GM12878 (cell line): ENCODE measurements at regions not wholly inside any gene's neighbourhood (a gene's known extent, or its start where the extent isn't known, plus 50 kb on each side); places are given as distances from the start of the nearest gene placed in this dataset.

Experiments
- ATAC-seq: fragments of 200-7000 bp; cut with Tn5 transposase; 3 replicates; pipeline ENCODE4 v1.9.1; 2020; ENCODE audit warnings: mild to moderate bottlenecking, moderate library complexity
- BruUV-seq: library from RNA; stranded (reverse); fragments of 400-500 nt; replicated peaks from 2 replicates; lab custom pipeline; 2021; lab: Mats Ljungman, UMichigan
- CTCF ChIA-PET: fragments of 300-600 bp; sonication (Branson Sonifier 250); formaldehyde crosslinking; extraction: SDS; loops from one replicate; lab custom pipeline; 2021; ENCODE audit warnings: inconsistent platforms; lab: Yijun Ruan, JAX
- POLR2A ChIA-PET: fragments of 350-600 bp; formaldehyde crosslinking; extraction: SDS; loops from one replicate; lab custom pipeline; 2021; ENCODE audit warnings: inconsistent platforms; lab: Charles Lee
- RAD21 ChIA-PET: fragments of 300-600 bp; sonication (Branson Sonifier 250); formaldehyde crosslinking; loops from one replicate; lab custom pipeline; 2023; ENCODE audit warnings: antibody characterized with exemption; ENCODE audit not compliant: unreplicated experiment; lab: Charles Lee
- SMC1A ChIA-PET: fragments of 300-600 bp; sonication (Branson Sonifier 250); formaldehyde crosslinking; loops from one replicate; lab custom pipeline; 2023; ENCODE audit not compliant: unreplicated experiment, uncharacterized antibody; lab: Charles Lee
- DNase-seq: peaks from one replicate; pipeline ENCODE4 v3.0.0-alpha.2; 2011; ENCODE audit warnings: low read depth, low spot score
- FAIRE-seq: peaks from 3 replicates; lab custom pipeline; 2011; peaks lifted over from hg19 to GRCh38; lab: Jason Lieb, UNC
- H2AFZ ChIP-seq: 2 replicates; pipeline ENCODE4 v1.6.0; 2011; ENCODE audit warnings: low read depth, low read length, control low read depth; ENCODE audit not compliant: control insufficient read depth
- H3K27ac ChIP-seq: 2 replicates; pipeline ENCODE4 v1.5.1; 2011; ENCODE audit warnings: control low read depth; ENCODE audit not compliant: control insufficient read depth, insufficient read depth
- H3K27me3 ChIP-seq, 2 experiments: replicated peaks in 1 of 2; 2 replicates each; pipeline versions ENCODE4 v1.6.0 to v1.6.1; 2011; ENCODE audit warnings: low read length in 1 of 2; ENCODE audit not compliant: control insufficient read depth in 2 of 2, insufficient read depth in 2 of 2
- H3K36me3 ChIP-seq, 2 experiments: 2 replicates each; pipeline ENCODE4 v1.5.1; 2011; ENCODE audit warnings: low read length in 1 of 2; ENCODE audit not compliant: control insufficient read depth in 2 of 2, insufficient read depth in 2 of 2
- H3K4me1 ChIP-seq: 2 replicates; pipeline ENCODE4 v1.6.1; 2011; ENCODE audit warnings: mild to moderate bottlenecking, low read length, moderate library complexity, mixed read lengths; ENCODE audit not compliant: control insufficient read depth, insufficient read depth
- H3K4me2 ChIP-seq: 2 replicates; pipeline ENCODE4 v1.6.0; 2011; ENCODE audit warnings: control low read depth; ENCODE audit not compliant: control insufficient read depth, insufficient read depth
- H3K4me3 ChIP-seq: fragments of 200-600 bp; sonication (generic); 2 replicates; pipeline ENCODE4 v1.5.1; 2016
- H3K79me2 ChIP-seq: 2 replicates; pipeline ENCODE4 v1.6.0; 2011; ENCODE audit warnings: low read length; ENCODE audit not compliant: control insufficient read depth, insufficient read depth
- H3K9ac ChIP-seq: 2 replicates; pipeline ENCODE4 v1.8.0; 2011; ENCODE audit warnings: low read length, control low read depth, mixed read lengths; ENCODE audit not compliant: control insufficient read depth, insufficient read depth
- H3K9me3 ChIP-seq: replicated peaks from 3 replicates; pipeline ENCODE4 v1.5.1; 2011; ENCODE audit warnings: mild to moderate bottlenecking, low read length; ENCODE audit not compliant: control insufficient read depth, insufficient read depth
- H4K20me1 ChIP-seq: 2 replicates; pipeline ENCODE4 v1.6.0; 2011; ENCODE audit not compliant: control insufficient read depth, insufficient read depth
- EP300 ChIP-seq, 2 experiments: fragments of 150-350 bp in 1 of 2; IDR thresholded peaks; 2 replicates each; pipeline ENCODE4 v1.6.1; 2011 to 2012; ENCODE audit warnings: low read depth in 2 of 2, low read length in 2 of 2, borderline replicate concordance in 1 of 2, improper control_type of control experiment in 1 of 2, inconsistent platforms in 1 of 2; ENCODE audit not compliant: control insufficient read depth in 1 of 2
- FOS ChIP-seq: IDR thresholded peaks from 3 replicates; pipeline ENCODE4 v1.6.1; 2011; ENCODE audit warnings: borderline replicate concordance; ENCODE audit not compliant: insufficient read length; ENCODE audit errors: extremely low read depth
- IRF4 ChIP-seq: IDR thresholded peaks from 2 replicates; pipeline ENCODE4 v1.6.1; 2011; ENCODE audit warnings: low read depth, low read length
- JUNB ChIP-seq: IDR thresholded peaks from 2 replicates; pipeline ENCODE4 v1.6.1; 2016; ENCODE audit warnings: antibody characterized with exemption, mild to moderate bottlenecking
- KDM1A ChIP-seq: fragments of 200-600 bp; sonication (generic); IDR thresholded peaks from 2 replicates; pipeline ENCODE4 v1.6.1; 2016; ENCODE audit warnings: borderline replicate concordance
- MEF2B ChIP-seq: fragments of 450-650 bp; IDR thresholded peaks from 2 replicates; pipeline ENCODE4 v1.6.1; 2018; ENCODE audit warnings: mild to moderate bottlenecking, moderate library complexity; ENCODE audit not compliant: partially characterized antibody, poor library complexity, severe bottlenecking
- MYB ChIP-seq: fragments of 150-350 bp; IDR thresholded peaks from 2 replicates; pipeline ENCODE4 v1.6.1; 2014; ENCODE audit warnings: mild to moderate bottlenecking, low read depth, low read length, borderline replicate concordance
- PML ChIP-seq: IDR thresholded peaks from 2 replicates; pipeline ENCODE4 v1.6.1; 2012; ENCODE audit warnings: low read length, inconsistent platforms
- SREBF1 ChIP-seq: IDR thresholded peaks from 2 replicates; pipeline ENCODE4 v1.6.1; 2012; ENCODE audit warnings: mild to moderate bottlenecking, low read length
- WGBS: methylation state at CpG from one replicate; pipeline ENCODE4 v1.1.6; 2016; ENCODE audit warnings: low lambda C conversion rate; ENCODE audit not compliant: insufficient replicate concordance, insufficient coverage; ENCODE audit errors: missing lambda C conversion rate; 5-methylcytosine and 5-hydroxymethylcytosine counted together
- in situ Hi-C: fragments of 300-500 bp; cut with MboI; formaldehyde crosslinking; loops from 9 replicates; pipeline ENCODE4 v1.14.3; 2018; ENCODE audit warnings: mixed read lengths
- intact Hi-C: fragments of 100-400 bp; cut with micrococcal nuclease; formaldehyde crosslinking; loops from one replicate; pipeline ENCODE4 v1.14.2; 2022; ENCODE audit not compliant: unreplicated experiment
- TF ChIP-seq, protein P1 (sequence below), 3 experiments: IDR thresholded peaks in 2 of 3; conservative IDR thresholded peaks in 1 of 3; 2 replicates each; pipeline ENCODE4 v1.5.1; 2011; ENCODE audit warnings: low read depth in 3 of 3, low read length in 3 of 3, mild to moderate bottlenecking in 3 of 3, control low read depth in 2 of 3, moderate library complexity in 2 of 3, inconsistent platforms in 1 of 3, mixed read lengths in 1 of 3; ENCODE audit not compliant: control insufficient read depth in 2 of 3, insufficient read depth in 1 of 3; ENCODE audit errors: extremely low read depth in 1 of 3
- TF ChIP-seq, protein P2 (sequence below): fragments of 450-650 bp; IDR thresholded peaks from 2 replicates; pipeline ENCODE4 v1.6.1; 2016; ENCODE audit warnings: mild to moderate bottlenecking, moderate library complexity, borderline replicate concordance

DNA sequence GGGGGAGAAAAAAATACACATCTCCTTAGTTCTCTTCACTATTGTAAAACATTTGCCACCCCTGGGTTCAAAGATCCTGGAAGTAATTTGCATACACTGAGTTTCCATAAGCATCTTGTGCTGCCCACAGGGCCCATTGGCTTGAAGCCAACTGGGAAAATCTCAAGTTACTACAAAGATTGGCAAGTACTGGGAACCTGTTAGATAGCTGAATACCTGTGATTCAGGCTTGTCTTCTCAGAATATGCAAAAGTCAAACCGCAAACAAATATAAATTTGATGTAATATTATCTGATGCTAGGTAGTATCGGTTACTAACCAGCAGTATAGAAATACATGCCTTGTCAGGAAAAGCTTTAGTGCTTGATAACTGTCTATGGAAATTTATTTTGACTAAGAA, 156.9 kb upstream of the FST start:
- Histone ChIP-seq H3K27ac (no peak overlapping the region), H4K20me1 (no peaks in the 10 kb centered on the region), H3K9ac (no peak overlapping the region), H3K4me3 (no peak overlapping the region), H3K27me3 (no peaks in the 10 kb centered on the region), H3K79me2 (no peaks in the 10 kb centered on the region), H3K4me2 (no peak overlapping the region), H3K4me1 (no peaks in the 10 kb centered on the region), H3K36me3 (no peaks in the 10 kb centered on the region), H3K9me3 (no peaks in the 10 kb centered on the region), H2AFZ (no peak overlapping the region)
- 52% methylated on average over 2 of the region's 2 CpGs for WGBS
- TF ChIP-seq SREBF1 (no peak), MYB (no peak), JUNB (no peak), EP300 (IDR thresholded peaks at IDR 0.05; ENCODE audit: borderline replicate concordance in 1 of 2, control insufficient read depth in 1 of 2, low read depth in 2 of 2, low read length in 2 of 2) (no peak), IRF4 (no peak), FOS (no peak), PML (no peak), KDM1A (no peak), MEF2B (no peak)
- TF ChIP-seq, protein P1, sequence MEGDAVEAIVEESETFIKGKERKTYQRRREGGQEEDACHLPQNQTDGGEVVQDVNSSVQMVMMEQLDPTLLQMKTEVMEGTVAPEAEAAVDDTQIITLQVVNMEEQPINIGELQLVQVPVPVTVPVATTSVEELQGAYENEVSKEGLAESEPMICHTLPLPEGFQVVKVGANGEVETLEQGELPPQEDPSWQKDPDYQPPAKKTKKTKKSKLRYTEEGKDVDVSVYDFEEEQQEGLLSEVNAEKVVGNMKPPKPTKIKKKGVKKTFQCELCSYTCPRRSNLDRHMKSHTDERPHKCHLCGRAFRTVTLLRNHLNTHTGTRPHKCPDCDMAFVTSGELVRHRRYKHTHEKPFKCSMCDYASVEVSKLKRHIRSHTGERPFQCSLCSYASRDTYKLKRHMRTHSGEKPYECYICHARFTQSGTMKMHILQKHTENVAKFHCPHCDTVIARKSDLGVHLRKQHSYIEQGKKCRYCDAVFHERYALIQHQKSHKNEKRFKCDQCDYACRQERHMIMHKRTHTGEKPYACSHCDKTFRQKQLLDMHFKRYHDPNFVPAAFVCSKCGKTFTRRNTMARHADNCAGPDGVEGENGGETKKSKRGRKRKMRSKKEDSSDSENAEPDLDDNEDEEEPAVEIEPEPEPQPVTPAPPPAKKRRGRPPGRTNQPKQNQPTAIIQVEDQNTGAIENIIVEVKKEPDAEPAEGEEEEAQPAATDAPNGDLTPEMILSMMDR (IDR thresholded peaks at IDR 0.05 in 2 of 3, conservative IDR thresholded peaks at IDR 0.05 in 1 of 3; ENCODE audit: control insufficient read depth in 2 of 3, extremely low read depth in 1 of 3, insufficient read depth in 1 of 3, low read depth in 3 of 3, low read length in 3 of 3): no peak
- TF ChIP-seq, protein P2, sequence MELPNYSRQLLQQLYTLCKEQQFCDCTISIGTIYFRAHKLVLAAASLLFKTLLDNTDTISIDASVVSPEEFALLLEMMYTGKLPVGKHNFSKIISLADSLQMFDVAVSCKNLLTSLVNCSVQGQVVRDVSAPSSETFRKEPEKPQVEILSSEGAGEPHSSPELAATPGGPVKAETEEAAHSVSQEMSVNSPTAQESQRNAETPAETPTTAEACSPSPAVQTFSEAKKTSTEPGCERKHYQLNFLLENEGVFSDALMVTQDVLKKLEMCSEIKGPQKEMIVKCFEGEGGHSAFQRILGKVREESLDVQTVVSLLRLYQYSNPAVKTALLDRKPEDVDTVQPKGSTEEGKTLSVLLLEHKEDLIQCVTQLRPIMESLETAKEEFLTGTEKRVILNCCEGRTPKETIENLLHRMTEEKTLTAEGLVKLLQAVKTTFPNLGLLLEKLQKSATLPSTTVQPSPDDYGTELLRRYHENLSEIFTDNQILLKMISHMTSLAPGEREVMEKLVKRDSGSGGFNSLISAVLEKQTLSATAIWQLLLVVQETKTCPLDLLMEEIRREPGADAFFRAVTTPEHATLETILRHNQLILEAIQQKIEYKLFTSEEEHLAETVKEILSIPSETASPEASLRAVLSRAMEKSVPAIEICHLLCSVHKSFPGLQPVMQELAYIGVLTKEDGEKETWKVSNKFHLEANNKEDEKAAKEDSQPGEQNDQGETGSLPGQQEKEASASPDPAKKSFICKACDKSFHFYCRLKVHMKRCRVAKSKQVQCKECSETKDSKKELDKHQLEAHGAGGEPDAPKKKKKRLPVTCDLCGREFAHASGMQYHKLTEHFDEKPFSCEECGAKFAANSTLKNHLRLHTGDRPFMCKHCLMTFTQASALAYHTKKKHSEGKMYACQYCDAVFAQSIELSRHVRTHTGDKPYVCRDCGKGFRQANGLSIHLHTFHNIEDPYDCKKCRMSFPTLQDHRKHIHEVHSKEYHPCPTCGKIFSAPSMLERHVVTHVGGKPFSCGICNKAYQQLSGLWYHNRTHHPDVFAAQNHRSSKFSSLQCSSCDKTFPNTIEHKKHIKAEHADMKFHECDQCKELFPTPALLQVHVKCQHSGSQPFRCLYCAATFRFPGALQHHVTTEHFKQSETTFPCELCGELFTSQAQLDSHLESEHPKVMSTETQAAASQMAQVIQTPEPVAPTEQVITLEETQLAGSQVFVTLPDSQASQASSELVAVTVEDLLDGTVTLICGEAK: no peak
- DNase-seq (no peak), FAIRE-seq (no peak), ATAC-seq (no peak)
- CTCF ChIA-PET: interaction anchor here (0.6 kb wide), 1 partner anchor 35 kb away, joined by 3 read pairs; no protein-coding TSS in a partner anchor
- BruUV-seq: no TSS peak
- RAD21 ChIA-PET: no interaction called here
- SMC1A ChIA-PET: no interaction called here
- intact Hi-C loops (no loop called here), in situ Hi-C loops (no loop called here)
- POLR2A ChIA-PET: no interaction called here
